Effector memory CD4-positive, alpha-beta T cell (primary cell): ENCODE measurements at regions not wholly inside any gene's neighbourhood (a gene's known extent, or its start where the extent isn't known, plus 50 kb on each side); places are given as distances from the start of the nearest gene placed in this dataset.

ENCODE experiments used
- DNase-seq, 3 donors: peaks; one replicate each; pipeline ENCODE4 v3.0.0-alpha.2; 2020
- H3K27ac ChIP-seq: 2 replicates; pipeline ENCODE4 v1.7.0; 2013; ENCODE audit warnings: mild to moderate bottlenecking, low read length, moderate library complexity; ENCODE audit not compliant: insufficient read depth, poor library complexity, severe bottlenecking
- H3K27me3 ChIP-seq: replicated peaks from 2 replicates; pipeline ENCODE4 v1.7.0; 2013; ENCODE audit warnings: mild to moderate bottlenecking, low read length; ENCODE audit not compliant: insufficient read depth, control insufficient read depth, poor library complexity, severe bottlenecking
- H3K36me3 ChIP-seq: 2 replicates; pipeline ENCODE4 v1.7.0; 2013; ENCODE audit warnings: mild to moderate bottlenecking, low read length, moderate library complexity; ENCODE audit not compliant: control insufficient read depth, insufficient read depth
- H3K4me1 ChIP-seq: 2 replicates; pipeline ENCODE4 v1.7.0; 2013; ENCODE audit warnings: low read length, mild to moderate bottlenecking; ENCODE audit not compliant: control insufficient read depth, insufficient read depth, poor library complexity, severe bottlenecking
- H3K4me3 ChIP-seq: 2 replicates; pipeline ENCODE4 v1.7.0; 2013; ENCODE audit warnings: low read length, low read depth, mild to moderate bottlenecking; ENCODE audit not compliant: insufficient read depth, poor library complexity, severe bottlenecking
- H3K9me3 ChIP-seq: 2 replicates; pipeline ENCODE4 v1.7.0; 2013; ENCODE audit warnings: mild to moderate bottlenecking, low read length, moderate library complexity; ENCODE audit not compliant: control insufficient read depth

GRCh38 chr7:16069998-16070397, 351.3 kb downstream of the CRPPA start:
- no peak overlapping the region for H3K27ac ChIP-seq
- no peaks in the 10 kb centered on the region for H3K27me3 ChIP-seq
- no peak for DNase-seq
- no peaks in the 10 kb centered on the region for H3K36me3 ChIP-seq
- no peaks in the 10 kb centered on the region for H3K4me1 ChIP-seq
- H3K4me3 ChIP-seq = no peak overlapping the region
- no peaks in the 10 kb centered on the region for H3K9me3 ChIP-seq

- no peak for DNase-seq
- no peak overlapping the region for H3K27ac ChIP-seq
- H3K4me1 ChIP-seq = no peaks in the 10 kb centered on the region
- H3K36me3 ChIP-seq = no peaks in the 10 kb centered on the region
- H3K9me3 ChIP-seq = no peaks in the 10 kb centered on the region
- H3K4me3 ChIP-seq = no peak overlapping the region
- no peaks in the 10 kb centered on the region for H3K27me3 ChIP-seq
Measured at GRCh38 chr7:16068183-16068582, 353.2 kb downstream of the CRPPA start.

DNA sequence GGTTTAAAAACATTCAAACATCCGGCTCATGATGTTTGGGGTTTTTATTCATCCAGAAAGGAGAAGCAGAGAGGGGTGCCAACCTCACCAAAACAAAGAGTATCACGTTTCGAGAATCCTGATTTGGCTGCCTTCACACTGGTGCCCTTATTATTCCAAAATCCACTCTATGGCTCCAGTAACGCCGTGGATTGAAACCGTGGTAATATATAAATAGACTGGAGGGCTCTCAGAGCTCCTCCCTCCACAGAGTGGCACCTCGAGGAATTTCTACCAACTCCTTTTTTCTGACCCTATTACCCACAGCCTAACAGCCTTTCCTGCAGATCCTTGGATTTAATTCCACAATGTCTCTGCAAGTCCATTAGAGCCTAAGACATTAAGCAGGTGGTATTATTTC, 353.6 kb downstream of the CRPPA start:
- Histone ChIP-seq H3K36me3 (no peaks in the 10 kb centered on the region), H3K27ac (no peak overlapping the region), H3K9me3 (no peaks in the 10 kb centered on the region), H3K4me1 (no peaks in the 10 kb centered on the region), H3K27me3 (no peaks in the 10 kb centered on the region), H3K4me3 (no peak overlapping the region)
- DNase-seq = no peak

GRCh38 chr7:16066805-16067459, 354.4 kb downstream of the CRPPA start:
- Histone ChIP-seq H3K27ac (no peak overlapping the region), H3K9me3 (no peaks in the 10 kb centered on the region), H3K36me3 (no peaks in the 10 kb centered on the region), H3K27me3 (no peaks in the 10 kb centered on the region), H3K4me3 (no peak overlapping the region), H3K4me1 (no peaks in the 10 kb centered on the region)
- no peak for DNase-seq

DNA sequence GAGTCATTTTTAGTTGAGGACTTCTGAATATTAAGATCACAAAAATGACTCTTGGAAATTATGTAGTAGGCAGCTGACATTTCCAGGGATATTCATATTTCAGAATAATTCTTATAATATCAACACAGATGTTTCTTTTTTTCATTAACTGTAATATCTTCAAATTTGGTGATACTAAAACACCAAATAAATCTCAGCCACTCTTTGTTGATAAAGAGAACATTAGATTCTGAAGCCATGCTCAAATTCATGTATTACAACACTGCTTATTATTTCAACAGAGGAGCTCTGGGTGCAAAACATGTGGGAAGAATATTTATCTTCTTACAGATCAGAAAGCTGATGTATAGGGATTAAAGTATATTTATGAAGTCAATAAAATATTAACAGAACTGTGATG, 355.4 kb downstream of the CRPPA start:
- no peak overlapping the region for H3K4me3 ChIP-seq
- H3K4me1 ChIP-seq = no peaks in the 10 kb centered on the region
- H3K27ac ChIP-seq = no peak overlapping the region
- H3K9me3 ChIP-seq = no peaks in the 10 kb centered on the region
- no peak for DNase-seq
- no peaks in the 10 kb centered on the region for H3K36me3 ChIP-seq
- no peaks in the 10 kb centered on the region for H3K27me3 ChIP-seq

DNA sequence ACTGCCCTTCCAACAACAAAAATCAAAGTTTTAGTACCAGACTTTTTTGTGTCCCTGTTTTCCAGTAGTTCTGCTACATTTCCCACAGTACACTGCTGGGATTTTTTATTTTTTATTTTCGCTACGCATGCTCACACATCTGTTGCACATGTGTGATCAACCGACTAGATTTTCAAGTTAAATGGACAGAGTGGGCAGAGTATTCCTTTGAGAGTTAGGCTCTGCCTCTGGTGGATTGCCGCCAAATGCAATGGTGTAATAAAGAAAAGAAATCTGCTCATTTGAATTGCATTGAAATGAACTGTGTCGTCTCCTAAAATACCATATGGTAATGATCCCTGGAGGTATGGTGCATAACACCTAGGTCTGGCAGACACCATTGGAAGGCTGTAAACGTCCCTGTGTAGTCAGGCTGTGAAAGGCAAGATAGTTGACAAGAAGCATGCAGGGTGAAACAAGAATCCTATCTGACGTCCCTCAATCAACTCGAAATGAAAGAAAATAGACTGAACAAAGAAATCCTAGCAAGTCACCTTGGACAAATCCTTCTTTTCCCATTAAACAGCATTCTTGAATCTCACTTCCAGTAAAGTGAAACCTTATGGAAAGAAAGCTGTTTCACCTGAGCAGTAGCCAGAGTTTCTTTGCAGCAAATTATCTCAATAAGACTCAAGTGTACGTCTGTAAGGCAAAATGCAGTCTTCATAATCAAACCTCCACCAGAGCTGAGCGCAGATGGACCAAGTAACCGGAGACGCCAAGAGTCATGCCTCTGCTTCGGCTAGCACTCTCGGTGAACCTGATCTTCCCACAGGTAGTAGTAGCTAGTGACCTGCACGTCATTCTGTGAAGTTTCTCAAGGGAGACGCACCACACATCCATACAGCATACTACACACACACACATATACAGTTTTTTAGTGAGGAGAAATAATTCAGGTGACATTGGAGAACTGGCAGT, 357.3 kb downstream of the CRPPA start:
- Histone ChIP-seq H3K4me3 (no peak overlapping the region), H3K36me3 (no peaks in the 10 kb centered on the region), H3K27me3 (no peaks in the 10 kb centered on the region), H3K27ac (no peak overlapping the region), H3K4me1 (no peaks in the 10 kb centered on the region), H3K9me3 (no peaks in the 10 kb centered on the region)
- no peak for DNase-seq

DNA sequence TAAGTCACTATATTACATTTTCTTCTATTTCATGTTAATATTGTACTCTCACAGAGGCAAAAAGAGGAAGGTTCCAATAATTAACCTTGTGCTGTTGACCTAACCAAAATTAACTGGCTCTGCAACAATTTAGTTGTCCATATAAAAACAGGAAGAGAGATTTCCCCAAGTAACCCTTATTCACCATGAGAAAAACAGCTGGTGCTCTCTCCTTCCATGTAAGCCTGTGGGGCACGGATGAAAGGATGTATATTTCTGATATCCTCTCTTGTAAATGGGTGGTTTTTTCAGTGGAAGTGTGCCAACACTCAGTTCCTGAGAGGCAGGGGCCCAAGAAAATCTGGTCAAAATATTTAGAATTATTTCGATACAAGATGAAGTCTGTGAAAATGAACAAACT, 358.1 kb downstream of the CRPPA start:
- no peak for DNase-seq
- no peak overlapping the region for H3K27ac ChIP-seq
- no peaks in the 10 kb centered on the region for H3K36me3 ChIP-seq
- no peaks in the 10 kb centered on the region for H3K4me1 ChIP-seq
- H3K27me3 ChIP-seq = no peaks in the 10 kb centered on the region
- H3K9me3 ChIP-seq = no peaks in the 10 kb centered on the region
- no peak overlapping the region for H3K4me3 ChIP-seq

GRCh38 chr7:16062269-16062668, 359.1 kb downstream of the CRPPA start:
- Histone ChIP-seq H3K9me3 (no peaks in the 10 kb centered on the region), H3K4me1 (no peaks in the 10 kb centered on the region)
- DNase-seq = no peak

GRCh38 chr7:16061630-16062029, 359.7 kb downstream of the CRPPA start:
- Histone ChIP-seq H3K36me3 (no peaks in the 10 kb centered on the region), H3K9me3 (no peaks in the 10 kb centered on the region), H3K27ac (no peak overlapping the region), H3K4me3 (no peak overlapping the region), H3K27me3 (no peaks in the 10 kb centered on the region), H3K4me1 (no peaks in the 10 kb centered on the region)
- no peak for DNase-seq

More at GRCh38 chr7:16062269-16062668, 359.1 kb downstream of the CRPPA start:
- Histone ChIP-seq H3K4me3 (no peak overlapping the region), H3K27me3 (no peaks in the 10 kb centered on the region), H3K27ac (no peak overlapping the region), H3K36me3 (no peaks in the 10 kb centered on the region)

DNA sequence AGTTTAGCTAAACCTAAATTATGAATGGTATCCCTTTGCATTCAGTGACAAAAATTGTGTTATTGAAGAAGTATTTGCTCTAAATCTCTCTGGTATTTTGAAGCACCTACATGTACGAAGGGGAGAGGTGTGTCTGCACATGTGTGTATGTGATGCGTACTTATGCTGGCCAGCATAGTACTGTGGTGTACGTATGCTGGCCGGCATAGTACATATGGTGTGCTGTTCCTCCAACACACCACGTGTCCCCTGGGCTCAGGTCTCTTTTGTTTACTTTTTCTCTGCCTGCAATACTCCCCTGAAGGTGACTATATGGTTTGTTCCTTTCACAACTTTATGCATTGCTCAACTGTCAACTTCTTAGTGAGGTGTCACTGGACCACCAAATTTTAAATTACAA, 360.3 kb downstream of the CRPPA start:
- H3K27ac ChIP-seq = no peak overlapping the region
- DNase-seq = no peak
- no peaks in the 10 kb centered on the region for H3K4me1 ChIP-seq
- no peaks in the 10 kb centered on the region for H3K9me3 ChIP-seq
- H3K36me3 ChIP-seq = no peaks in the 10 kb centered on the region
- no peaks in the 10 kb centered on the region for H3K27me3 ChIP-seq
- H3K4me3 ChIP-seq = no peak overlapping the region
